GM12873 (cell line): ENCODE measurements at regions not wholly inside any gene's neighbourhood (a gene's known extent, or its start where the extent isn't known, plus 50 kb on each side); places are given as distances from the start of the nearest gene placed in this dataset.

Experiments
- TF ChIP-seq, protein P1 (sequence below): IDR thresholded peaks from 2 replicates; pipeline ENCODE4 v1.5.1; 2012; ENCODE audit warnings: low read depth, mild to moderate bottlenecking, moderate library complexity, low read length, control low read depth; ENCODE audit not compliant: insufficient read depth; ENCODE audit errors: missing control alignments

DNA sequence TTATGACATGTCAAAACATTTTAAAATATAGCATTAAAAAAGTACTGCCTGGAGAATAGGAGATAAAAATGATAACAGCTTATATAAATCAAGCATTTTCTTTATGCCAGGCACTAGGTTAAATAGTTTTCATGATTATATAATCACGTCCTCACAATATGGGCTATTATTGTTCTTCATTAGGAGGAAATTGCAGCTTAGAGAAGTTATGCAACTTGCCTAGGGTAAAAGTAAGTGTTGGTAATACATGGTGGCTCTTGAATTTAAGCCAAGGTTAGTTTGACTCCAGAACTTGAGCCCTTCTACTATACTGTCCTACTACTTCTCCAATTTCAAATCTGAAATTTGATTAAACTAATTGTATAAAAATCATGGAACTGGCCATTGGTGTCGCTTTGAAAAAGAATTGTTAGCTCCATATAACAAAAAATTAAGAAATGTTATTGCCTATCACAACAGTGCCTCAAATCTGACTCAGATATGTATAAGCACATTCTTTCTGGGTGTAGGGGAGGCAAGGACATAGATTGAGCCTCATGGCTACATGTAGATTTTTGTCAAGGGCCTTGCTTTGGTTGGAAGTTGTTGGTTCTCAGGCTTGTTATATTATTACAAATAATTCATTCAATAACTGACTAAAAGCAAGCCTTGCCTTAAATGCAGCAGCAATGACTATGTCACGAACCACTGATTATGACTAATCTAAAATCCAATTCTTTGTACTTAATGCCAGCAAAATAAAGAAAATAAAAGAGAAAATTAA lies 223.5 kb upstream of the DAB2 start:
- TF ChIP-seq, protein P1, sequence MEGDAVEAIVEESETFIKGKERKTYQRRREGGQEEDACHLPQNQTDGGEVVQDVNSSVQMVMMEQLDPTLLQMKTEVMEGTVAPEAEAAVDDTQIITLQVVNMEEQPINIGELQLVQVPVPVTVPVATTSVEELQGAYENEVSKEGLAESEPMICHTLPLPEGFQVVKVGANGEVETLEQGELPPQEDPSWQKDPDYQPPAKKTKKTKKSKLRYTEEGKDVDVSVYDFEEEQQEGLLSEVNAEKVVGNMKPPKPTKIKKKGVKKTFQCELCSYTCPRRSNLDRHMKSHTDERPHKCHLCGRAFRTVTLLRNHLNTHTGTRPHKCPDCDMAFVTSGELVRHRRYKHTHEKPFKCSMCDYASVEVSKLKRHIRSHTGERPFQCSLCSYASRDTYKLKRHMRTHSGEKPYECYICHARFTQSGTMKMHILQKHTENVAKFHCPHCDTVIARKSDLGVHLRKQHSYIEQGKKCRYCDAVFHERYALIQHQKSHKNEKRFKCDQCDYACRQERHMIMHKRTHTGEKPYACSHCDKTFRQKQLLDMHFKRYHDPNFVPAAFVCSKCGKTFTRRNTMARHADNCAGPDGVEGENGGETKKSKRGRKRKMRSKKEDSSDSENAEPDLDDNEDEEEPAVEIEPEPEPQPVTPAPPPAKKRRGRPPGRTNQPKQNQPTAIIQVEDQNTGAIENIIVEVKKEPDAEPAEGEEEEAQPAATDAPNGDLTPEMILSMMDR: no peak

DNA sequence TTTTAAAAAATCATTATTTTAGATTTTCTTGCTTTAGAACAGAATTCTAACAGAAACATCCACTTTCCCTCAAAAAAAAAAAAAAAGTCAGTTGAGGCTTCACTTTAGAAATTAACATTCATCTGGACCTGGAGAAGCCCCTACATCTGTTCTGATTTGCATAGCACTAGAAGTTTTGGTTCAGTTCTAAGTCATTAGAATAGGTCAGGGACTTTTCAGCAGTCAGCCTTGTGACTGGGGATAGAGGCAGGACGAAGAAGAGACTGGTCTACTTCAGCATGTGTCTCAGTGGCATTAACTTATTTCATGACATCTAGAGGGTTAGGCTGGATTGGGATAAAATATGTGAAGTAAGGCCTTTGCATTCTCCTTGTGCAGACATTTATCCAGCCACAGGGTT lies 215.8 kb upstream of the DAB2 start:
- TF ChIP-seq, protein P1: no peak

DNA sequence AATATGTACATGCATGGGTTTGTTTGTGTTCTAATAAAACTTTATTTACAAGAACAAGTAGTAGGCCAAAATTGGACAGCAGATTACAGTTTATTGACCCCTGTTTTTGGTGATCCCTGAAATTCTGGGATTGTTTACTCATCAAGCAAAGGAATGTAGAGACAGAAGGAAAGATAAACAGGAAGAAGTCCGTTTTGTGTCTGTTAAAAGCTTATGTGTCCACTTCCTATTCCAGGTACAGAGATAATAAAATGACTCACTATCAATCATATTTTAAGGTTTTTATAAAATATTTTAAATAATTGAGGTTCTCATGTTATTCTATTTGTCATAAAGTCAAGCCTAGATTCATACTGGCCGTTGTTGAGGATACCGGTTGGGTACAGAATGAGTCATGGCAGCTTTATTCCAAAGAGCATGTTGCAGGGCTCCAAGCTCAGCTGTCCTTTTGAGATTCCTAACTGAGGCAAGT lies 214.9 kb upstream of the DAB2 start:
- TF ChIP-seq, protein P1: no peak

GRCh38 chr5:39638813-39639212 lies 214.0 kb upstream of the DAB2 start:
- TF ChIP-seq, protein P1: no peak

DNA sequence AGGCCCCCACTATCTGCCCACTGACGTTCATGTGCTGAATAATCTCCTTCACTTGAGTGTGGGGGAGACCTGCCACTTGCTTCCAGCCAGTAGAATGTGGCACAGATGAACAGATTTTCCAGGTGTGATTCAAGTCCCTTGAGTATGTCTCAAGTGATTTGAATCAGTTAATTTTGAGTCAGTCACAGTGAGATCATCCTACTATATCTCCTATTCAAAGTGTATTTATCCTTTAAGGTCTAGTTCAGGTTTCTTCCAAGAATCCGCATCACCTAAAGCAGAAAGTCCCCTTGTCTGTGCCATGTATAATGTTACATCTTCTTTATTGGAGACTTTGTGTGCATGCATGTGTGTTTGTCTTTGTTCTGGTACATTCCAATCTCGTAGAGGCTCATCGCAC lies 208.3 kb upstream of the DAB2 start:
- TF ChIP-seq, protein P1: no peak

DNA sequence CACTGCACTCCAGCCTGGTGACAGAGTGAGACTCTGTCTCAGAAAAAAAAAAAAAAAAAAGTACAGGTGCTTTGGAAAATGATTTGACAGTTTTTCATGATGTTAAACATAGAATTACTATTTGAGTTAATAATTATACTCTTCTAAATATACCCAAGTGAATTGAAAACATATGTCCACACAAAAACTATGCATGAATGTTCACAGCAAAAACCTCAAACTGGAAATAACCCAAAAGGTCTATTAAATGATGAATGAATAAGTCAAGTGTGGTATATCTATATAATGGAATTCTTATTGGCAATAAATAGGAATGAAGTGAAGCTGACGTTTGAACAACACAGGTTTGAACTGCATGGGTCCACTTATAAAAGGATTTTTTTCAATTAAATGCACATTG lies 207.2 kb upstream of the DAB2 start:
- TF ChIP-seq, protein P1: no peak

- TF ChIP-seq, protein P1: no peak
Observed at GRCh38 chr5:39629946-39630345, 205.2 kb upstream of the DAB2 start.
